ENCODE measurements at regions not wholly inside any gene's neighbourhood (a gene's known extent, or its start where the extent isn't known, plus 50 kb on each side); places are given as distances from the start of the nearest gene placed in this dataset.

DNA sequence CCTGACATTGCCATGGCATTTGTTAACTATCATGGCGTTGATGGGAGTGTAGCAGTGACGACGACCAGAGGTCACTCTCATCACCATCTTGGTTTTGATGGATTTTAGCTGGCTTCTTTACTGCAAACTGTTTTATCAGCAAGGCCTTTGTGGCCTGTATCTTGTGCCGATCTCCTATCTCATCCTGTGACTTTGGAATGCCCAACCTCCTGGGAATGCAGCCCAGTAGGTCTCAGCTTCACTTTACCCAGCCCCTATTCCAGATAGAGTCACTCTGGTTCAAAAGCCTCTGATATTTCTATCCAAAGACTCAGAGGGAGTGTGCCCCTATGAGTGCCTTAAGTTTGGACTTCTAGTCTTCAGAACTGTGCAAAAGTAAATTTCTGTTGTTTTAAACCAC is 130.1 kb downstream of the ADAMTS1 start:
- FAIRE-seq: no peak
- TF ChIP-seq POLR2A (IDR thresholded peaks at IDR 0.05; ENCODE audit: low read depth, low read length): no peak

DNA sequence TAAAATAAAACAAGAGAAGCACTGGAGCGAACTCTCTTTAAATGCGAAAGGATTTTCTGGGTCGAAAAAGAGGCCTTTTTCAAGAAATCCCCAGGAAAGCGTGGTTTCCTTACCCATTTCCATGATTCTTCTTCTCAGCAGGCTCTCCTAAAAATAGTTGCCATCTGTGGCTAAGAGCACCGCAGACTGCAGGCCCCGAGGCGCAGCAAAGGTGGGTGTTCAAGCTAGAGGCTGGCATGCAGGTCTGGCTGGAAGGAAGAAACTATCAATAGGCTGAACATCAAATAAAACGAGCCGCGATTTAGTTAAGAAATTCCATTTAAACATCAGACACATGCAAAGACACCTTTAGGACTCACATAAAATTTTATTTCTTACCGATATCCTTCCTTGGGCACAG is 135.1 kb downstream of the ADAMTS1 start:
- no peak for TF ChIP-seq POLR2A (IDR thresholded peaks at IDR 0.05; ENCODE audit: low read depth, low read length)
- no peak for FAIRE-seq
- DNase-seq (ENCODE audit: insufficient read length, low spot score): no peak

More for the DNA sequence above, 130.1 kb downstream of the ADAMTS1 start:
- DNase-seq (ENCODE audit: insufficient read length, low spot score): no peak

DNA sequence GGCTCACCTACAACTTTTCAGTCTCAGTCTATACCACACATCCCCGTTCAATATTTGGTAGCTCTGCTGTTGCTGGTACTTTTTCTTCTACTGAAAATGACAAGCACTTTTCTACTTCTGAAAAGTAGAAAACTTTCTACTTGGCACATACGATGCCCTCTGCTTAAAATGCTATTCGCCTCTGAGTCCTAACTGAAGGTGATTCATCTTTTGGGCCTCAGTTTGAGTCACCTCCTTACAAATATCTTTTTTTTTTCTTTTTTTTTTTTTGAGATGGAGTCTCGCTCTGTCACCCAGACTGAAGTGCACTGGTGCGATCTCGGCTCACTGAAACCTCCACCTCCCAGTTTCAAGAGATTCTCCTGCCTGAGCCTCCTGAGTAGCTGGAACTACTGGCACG is 136.0 kb upstream of the CYYR1 start:
- no peak for DNase-seq (ENCODE audit: insufficient read length, low spot score)
- no peak for FAIRE-seq
- no peak for TF ChIP-seq POLR2A (IDR thresholded peaks at IDR 0.05; ENCODE audit: low read depth, low read length)

DNA sequence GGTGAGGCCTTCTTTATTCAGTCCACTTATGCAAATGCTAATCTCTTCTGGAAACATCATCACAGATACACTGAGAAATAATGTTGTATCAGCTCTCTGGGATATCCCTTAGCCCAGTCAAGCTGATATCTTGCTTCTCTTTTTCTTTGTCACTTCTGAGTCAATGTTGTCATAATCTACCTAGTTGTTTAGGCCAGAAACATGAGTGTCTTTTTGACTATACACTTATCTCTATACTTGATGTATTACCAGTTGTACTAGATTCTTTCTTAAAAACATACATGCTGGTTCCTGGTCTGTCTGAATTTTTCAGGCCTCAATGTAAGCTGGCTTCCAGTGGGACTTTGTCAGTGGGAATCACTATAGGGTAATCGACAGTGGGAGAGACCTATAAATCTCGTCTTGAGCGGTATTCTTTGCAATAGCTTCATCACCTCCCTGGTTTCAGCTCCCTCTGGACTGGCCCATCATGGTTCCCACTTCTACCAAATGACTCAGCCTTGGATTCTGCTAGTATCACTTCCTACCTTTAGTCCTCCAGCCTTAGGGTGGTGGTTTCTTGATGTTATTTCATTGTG is 135.2 kb upstream of the CYYR1 start:
- DNase-seq (ENCODE audit: insufficient read length, low spot score) (no peak), FAIRE-seq (no peak)
- TF ChIP-seq POLR2A (IDR thresholded peaks at IDR 0.05; ENCODE audit: low read depth, low read length): no peak

DNA sequence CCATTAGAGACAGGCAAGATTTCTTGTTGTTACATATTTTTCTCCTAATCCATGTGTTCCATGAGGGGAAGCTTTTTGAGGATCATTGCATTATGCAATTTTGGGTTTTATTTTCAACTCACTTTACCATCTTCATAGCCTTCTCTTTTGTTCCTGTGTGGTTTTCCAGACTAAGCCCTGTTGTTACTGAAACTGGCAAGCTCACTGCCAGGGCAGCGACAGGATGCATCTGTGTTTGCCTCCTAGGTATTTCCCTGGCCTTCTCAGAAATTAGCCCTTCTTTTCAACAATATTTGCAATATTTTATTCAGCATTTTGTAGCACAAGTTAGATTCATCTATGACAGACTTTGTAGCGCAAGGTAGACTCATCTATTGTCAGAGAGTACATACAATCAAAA is 134.2 kb upstream of the CYYR1 start:
- TF ChIP-seq POLR2A (IDR thresholded peaks at IDR 0.05; ENCODE audit: low read depth, low read length): no peak
- no peak for DNase-seq (ENCODE audit: insufficient read length, low spot score)
- FAIRE-seq: no peak

DNA sequence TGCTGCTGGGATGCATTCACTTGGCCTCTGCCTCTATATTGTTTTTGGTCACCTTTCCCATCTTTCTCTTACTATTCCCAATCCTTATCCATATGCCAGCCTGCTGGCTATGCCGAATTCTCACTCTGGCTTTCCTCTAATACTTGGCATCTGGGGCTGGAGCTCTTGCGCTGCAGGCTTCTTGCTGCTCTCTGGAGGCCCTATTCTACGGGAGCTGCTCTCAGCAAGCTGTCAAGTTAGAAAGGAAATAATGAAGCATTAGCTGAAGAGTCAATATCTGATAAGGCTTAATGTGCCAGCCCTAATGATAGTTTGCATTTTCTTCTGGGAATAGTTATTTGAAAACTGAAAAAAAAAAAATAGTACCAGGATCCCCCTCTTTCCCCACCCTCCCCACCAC is 125.3 kb upstream of the CYYR1 start:
- no peak for DNase-seq (ENCODE audit: insufficient read length, low spot score)
- no peak for FAIRE-seq
- no peak for TF ChIP-seq POLR2A (IDR thresholded peaks at IDR 0.05; ENCODE audit: low read depth, low read length)

DNA sequence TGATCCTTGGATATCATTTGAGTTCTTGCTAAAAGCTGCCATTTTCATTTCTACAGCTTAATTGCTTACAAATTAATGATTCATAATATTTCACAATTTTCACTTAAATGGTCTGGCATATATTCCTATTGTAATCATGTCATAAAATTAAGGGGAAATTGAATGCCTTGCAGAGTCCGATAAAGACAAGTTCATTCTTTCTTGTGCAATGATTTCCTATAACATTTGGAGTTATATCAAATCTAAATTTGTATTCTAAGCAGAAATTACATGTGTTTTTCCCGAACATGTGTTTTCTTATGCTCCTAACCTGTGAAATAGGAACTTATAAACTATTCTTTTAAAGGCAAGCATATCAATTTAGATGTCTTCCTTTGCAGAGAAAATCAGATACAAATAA is 118.3 kb upstream of the CYYR1 start:
- FAIRE-seq (no peak), DNase-seq (ENCODE audit: insufficient read length, low spot score) (no peak)
- no peak for TF ChIP-seq POLR2A (IDR thresholded peaks at IDR 0.05; ENCODE audit: low read depth, low read length)

DNA sequence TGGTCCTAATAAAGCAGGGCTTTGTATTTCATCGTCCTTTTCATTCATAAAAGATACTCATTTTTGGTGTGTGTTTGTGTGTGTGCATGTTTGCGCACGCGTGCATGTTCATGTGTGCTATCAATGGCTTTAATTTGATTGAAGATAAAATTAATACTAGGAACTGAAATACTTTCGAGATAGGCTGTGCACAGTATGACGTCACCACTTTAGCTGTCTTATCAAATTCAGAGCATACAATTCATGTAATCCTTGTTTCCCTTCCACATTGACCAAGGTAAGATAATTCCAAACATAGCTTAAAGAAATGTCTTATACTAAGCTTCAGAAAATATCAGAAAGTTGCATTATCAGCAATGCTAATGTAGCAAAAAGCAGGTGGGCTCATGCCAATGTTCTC is 113.6 kb upstream of the CYYR1 start:
- no peak for DNase-seq (ENCODE audit: insufficient read length, low spot score)
- TF ChIP-seq POLR2A (IDR thresholded peaks at IDR 0.05; ENCODE audit: low read depth, low read length): no peak
- no peak for FAIRE-seq

DNA sequence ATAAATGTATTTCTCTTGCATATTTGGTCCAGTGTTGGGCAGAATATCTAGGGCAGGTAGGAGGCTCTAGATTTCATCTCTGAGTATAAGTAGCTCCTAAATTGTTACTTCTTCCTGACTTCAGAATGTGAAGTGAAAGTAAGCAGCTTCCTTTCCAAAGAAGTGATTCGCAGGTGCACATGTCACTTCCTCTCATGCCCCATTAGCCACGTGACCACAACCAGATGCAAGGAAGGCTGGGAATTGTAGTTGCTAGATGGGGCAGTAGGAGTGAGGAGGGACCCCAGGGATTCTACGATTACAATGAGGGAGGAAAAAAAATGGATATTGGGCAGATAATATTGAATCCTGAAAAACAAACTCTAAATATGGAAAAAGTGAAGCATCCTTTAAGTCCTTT is 113.2 kb upstream of the CYYR1 start:
- DNase-seq (ENCODE audit: insufficient read length, low spot score) (peak; percentile 26), FAIRE-seq (peak; percentile 94)
- no peak for TF ChIP-seq POLR2A (IDR thresholded peaks at IDR 0.05; ENCODE audit: low read depth, low read length)

DNA sequence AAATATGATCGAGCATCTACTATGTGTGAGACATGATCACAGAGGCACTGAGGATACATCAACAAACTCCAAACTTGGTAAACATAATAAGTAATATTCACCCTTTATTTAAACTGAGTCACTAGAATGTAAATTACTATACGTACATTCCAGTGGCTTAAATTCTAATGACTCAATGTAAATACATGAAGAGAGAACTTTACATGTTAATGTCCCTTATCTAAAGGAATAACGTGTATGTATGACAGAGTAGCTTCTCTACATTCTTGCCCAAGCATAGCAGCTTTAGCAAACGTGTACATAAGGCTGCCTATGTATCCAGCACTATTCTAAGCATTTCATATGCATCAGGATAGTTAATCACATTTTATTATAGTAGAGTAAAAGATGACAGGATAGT is 111.8 kb upstream of the CYYR1 start:
- no peak for FAIRE-seq

DNA sequence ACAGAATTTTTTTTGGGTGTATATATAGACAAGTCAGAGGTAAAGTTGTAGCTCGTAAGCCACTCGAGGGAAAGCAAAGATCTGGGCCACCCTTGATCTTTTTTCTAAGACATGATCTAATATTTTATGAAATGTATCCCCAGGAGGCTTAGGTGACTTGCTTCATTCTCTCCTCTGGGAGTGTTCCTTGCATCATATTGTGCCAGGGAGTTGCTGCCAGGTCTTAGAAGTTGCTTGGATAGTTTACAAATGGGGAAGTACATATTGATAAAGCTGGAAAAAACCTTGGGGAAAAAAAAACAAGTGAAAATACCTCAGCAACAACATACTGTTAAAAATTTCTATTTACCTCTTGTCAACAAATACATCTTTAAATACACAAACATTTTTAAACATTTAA is 110.9 kb upstream of the CYYR1 start:
- no peak for TF ChIP-seq POLR2A (IDR thresholded peaks at IDR 0.05; ENCODE audit: low read depth, low read length)
- FAIRE-seq (no peak), DNase-seq (ENCODE audit: insufficient read length, low spot score) (no peak)

More for the DNA sequence above, 111.8 kb upstream of the CYYR1 start:
- no peak for DNase-seq (ENCODE audit: insufficient read length, low spot score)
- no peak for TF ChIP-seq POLR2A (IDR thresholded peaks at IDR 0.05; ENCODE audit: low read depth, low read length)

DNA sequence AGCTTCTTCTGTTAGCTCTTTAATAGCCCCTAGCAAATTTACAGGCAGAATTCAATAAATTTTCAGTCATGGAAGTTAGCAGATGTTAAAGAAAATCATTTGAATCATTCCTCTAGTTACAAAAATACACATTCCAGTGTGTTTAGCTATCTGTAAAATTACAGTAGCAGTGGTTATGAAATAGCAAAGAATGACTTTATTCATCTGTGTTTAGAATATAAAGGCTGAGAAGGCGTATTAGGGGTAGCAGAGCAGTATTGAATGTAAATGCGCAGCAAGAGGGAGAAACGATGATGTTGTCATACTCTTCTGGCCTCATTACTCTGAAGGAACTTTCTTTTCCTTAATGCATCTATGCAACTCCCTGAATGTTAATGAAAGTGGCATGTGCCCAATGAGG is 106.2 kb upstream of the CYYR1 start:
- no peak for DNase-seq (ENCODE audit: insufficient read length, low spot score)
- TF ChIP-seq POLR2A (IDR thresholded peaks at IDR 0.05; ENCODE audit: low read depth, low read length): no peak
- no peak for FAIRE-seq

DNA sequence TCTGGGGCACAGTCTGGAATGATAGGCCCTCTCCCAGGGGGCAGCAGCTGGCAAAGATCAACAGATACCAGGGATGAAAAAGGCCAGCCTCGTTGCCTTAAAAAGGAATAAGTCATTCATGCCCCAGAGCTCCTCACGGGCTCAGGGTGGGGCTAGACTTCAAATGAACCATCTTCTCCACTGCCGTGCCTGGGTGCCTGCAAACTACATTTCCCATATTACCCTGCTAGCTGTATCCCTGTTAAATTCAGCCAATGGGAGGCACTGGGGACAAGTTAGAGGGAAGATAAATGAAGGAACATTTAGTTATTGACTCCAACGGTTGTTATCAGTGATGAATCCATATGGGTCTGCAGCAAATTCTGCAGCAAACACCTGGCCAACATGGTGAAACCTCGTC is 101.2 kb upstream of the CYYR1 start:
- TF ChIP-seq POLR2A (IDR thresholded peaks at IDR 0.05; ENCODE audit: low read depth, low read length): no peak
- FAIRE-seq: no peak
- no peak for DNase-seq (ENCODE audit: insufficient read length, low spot score)

DNA sequence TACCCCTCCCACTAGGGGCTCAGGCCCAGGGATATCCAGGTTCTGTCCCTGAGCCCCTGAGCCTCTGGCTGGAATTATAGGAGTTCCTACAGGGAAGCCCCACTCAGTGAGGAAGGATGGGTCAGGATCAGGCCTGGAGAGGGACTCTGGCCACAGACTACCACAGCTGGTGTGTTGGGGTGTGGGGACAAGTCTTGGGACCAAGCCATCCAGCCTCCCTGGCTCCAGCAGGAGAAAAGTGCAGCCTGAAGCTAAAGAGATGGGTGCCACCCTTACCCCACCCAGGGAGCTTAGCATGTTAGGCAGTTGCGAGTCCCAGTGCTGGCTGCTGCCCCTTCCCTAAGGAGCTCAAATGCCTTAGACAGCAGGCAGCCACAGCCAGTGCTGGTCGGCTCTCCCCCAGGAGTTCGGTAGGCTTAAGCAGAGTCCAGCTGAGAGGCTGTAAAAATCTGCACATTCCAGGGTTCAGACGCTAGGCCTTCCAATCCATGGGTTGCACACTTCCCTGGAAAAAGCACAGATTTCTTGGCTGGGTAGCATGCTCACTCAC is 96.2 kb upstream of the CYYR1 start:
- no peak for FAIRE-seq
- no peak for DNase-seq (ENCODE audit: insufficient read length, low spot score)
- no peak for TF ChIP-seq POLR2A (IDR thresholded peaks at IDR 0.05; ENCODE audit: low read depth, low read length)

DNA sequence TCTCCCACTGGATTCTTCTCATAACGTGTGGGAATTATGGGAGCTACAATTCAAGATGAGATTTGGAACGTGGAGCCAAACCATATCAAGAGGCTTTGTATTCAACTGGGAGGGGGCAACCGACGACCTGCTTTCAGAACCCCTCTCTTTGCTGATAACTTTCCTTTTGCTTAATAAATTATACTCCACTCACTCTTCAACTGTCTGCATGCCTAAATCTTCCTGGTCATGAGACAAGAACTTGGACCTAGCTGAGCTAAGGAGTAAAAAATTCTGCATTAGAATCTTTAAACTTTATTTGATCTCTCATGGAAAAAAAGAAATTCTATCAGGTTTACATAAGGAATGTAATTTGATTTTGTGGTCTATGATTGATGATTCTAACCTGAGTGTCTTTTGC is 86.7 kb upstream of the CYYR1 start:
- DNase-seq (ENCODE audit: insufficient read length, low spot score): no peak
- no peak for TF ChIP-seq POLR2A (IDR thresholded peaks at IDR 0.05; ENCODE audit: low read depth, low read length)
- FAIRE-seq: no peak

DNA sequence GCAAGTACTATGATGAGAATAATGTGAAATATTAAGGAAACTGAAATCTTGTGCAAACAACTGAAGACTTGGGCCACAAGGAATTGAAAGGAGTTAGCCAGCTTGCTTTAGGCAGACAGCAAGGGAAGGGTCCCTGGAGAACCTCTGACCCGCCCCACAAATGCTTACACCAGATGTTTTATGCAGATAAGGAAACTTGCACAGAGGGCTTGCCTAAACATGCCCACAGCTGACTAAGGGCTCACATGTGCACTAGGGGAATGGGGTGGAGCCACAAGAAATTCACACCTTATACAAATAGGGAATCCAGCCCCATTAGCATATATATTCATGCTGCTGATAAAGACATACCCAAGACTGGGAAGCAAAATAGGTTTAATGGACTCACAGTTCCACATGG is 86.1 kb upstream of the CYYR1 start:
- no peak for DNase-seq (ENCODE audit: insufficient read length, low spot score)
- no peak for TF ChIP-seq POLR2A (IDR thresholded peaks at IDR 0.05; ENCODE audit: low read depth, low read length)
- FAIRE-seq: no peak
